Uterus (tissue), 2 donors: ENCODE measurements at regions not wholly inside any gene's neighbourhood (a gene's known extent, or its start where the extent isn't known, plus 50 kb on each side); places are given as distances from the start of the nearest gene placed in this dataset.

Experiments
- CTCF ChIP-seq, 4 experiments: fragments of 200-600 bp in 2 of 4; fragments of 450-650 bp in 2 of 4; sonication (generic) in 2 of 4; IDR thresholded peaks; one replicate each; pipeline ENCODE4 v1.5.1; 2016 to 2019; ENCODE audit warnings: antibody characterized with exemption in 4 of 4, mild to moderate bottlenecking in 2 of 4, moderate library complexity in 1 of 4
- POLR2A ChIP-seq, 2 donors: fragments of 450-650 bp; IDR thresholded peaks; one replicate each; pipeline ENCODE4 v1.6.1; 2016; ENCODE audit warnings: antibody characterized with exemption in 2 of 2, mild to moderate bottlenecking in 1 of 2, moderate library complexity in 1 of 2

- TF ChIP-seq CTCF (IDR thresholded peaks at IDR 0.05) (no peak), POLR2A (IDR thresholded peaks at IDR 0.05) (no peak)
Observed at GRCh38 chr10:27364028-27364427, 123.4 kb upstream of the ACBD5 start.
